Endodermal cell (in vitro differentiated cells): ENCODE measurements at regions not wholly inside any gene's neighbourhood (a gene's known extent, or its start where the extent isn't known, plus 50 kb on each side); places are given as distances from the start of the nearest gene placed in this dataset.

ENCODE experiments used
- DNase-seq: peaks from one replicate; pipeline ENCODE4 v3.0.0-alpha.2; 2017
- H3K27ac ChIP-seq: 2 replicates; pipeline ENCODE4 v1.5.1; 2013; ENCODE audit warnings: mild to moderate bottlenecking, low read depth, low read length, moderate library complexity
- H3K27me3 ChIP-seq: 2 replicates; pipeline ENCODE4 v1.6.1; 2013; ENCODE audit warnings: mild to moderate bottlenecking, low read length, moderate library complexity; ENCODE audit not compliant: insufficient read depth, control insufficient read depth, poor library complexity, severe bottlenecking
- H3K36me3 ChIP-seq: 2 replicates; pipeline ENCODE4 v1.7.0; 2013; ENCODE audit warnings: mild to moderate bottlenecking, low read length, moderate library complexity; ENCODE audit not compliant: control insufficient read depth, insufficient read depth
- H3K4me1 ChIP-seq: one replicate; pipeline ENCODE4 v1.7.0; 2013; ENCODE audit warnings: low read length; ENCODE audit not compliant: control insufficient read depth, insufficient read depth
- H3K4me3 ChIP-seq: 2 replicates; pipeline ENCODE4 v1.5.1; 2013; ENCODE audit warnings: mild to moderate bottlenecking, low read length, moderate library complexity
- H3K9ac ChIP-seq: 2 replicates; pipeline ENCODE4 v1.6.1; 2013; ENCODE audit warnings: mild to moderate bottlenecking, low read length, moderate library complexity; ENCODE audit not compliant: poor library complexity, severe bottlenecking; ENCODE audit errors: extremely low read depth
- H3K9me3 ChIP-seq: 2 replicates; pipeline ENCODE4 v1.6.1; 2013; ENCODE audit warnings: mild to moderate bottlenecking, low read length, moderate library complexity; ENCODE audit not compliant: control insufficient read depth
- H3K27ac Mint-ChIP-seq: 2 replicates; pipeline ENCODE4 v1.8.0; 2020; ENCODE audit warnings: mixed read lengths
- H3K27me3 Mint-ChIP-seq: 2 replicates; pipeline ENCODE4 v1.8.0; 2021; ENCODE audit warnings: mild to moderate bottlenecking, mixed read lengths; ENCODE audit not compliant: insufficient read depth
- H3K36me3 Mint-ChIP-seq: 2 replicates; pipeline ENCODE4 v1.8.0; 2020; ENCODE audit warnings: low read depth, mixed read lengths
- H3K4me1 Mint-ChIP-seq: 2 replicates; pipeline ENCODE4 v1.8.0; 2020; ENCODE audit warnings: mixed read lengths
- H3K4me3 Mint-ChIP-seq: 2 replicates; pipeline ENCODE4 v1.8.0; 2020; ENCODE audit warnings: mild to moderate bottlenecking, moderate library complexity, mixed read lengths
- H3K9me3 Mint-ChIP-seq: 2 replicates; pipeline ENCODE4 v1.8.0; 2020; ENCODE audit warnings: mild to moderate bottlenecking, mixed read lengths
- WGBS, 2 experiments: methylation state at CpG; one replicate each; pipeline versions ENCODE4 v1.1.5 to v1.1.7; 2013; ENCODE audit warnings: missing lambda C conversion rate in 2 of 2, mixed read lengths in 1 of 2; ENCODE audit not compliant: insufficient coverage in 1 of 2, insufficient read length in 1 of 2; 5-methylcytosine and 5-hydroxymethylcytosine counted together
- TF ChIP-seq, protein P1 (sequence below): fragments of 200-600 bp; sonication (generic); conservative IDR thresholded peaks from 2 replicates; pipeline ENCODE4 v1.5.0; 2021; ENCODE audit warnings: antibody characterized with exemption, mild to moderate bottlenecking

DNA sequence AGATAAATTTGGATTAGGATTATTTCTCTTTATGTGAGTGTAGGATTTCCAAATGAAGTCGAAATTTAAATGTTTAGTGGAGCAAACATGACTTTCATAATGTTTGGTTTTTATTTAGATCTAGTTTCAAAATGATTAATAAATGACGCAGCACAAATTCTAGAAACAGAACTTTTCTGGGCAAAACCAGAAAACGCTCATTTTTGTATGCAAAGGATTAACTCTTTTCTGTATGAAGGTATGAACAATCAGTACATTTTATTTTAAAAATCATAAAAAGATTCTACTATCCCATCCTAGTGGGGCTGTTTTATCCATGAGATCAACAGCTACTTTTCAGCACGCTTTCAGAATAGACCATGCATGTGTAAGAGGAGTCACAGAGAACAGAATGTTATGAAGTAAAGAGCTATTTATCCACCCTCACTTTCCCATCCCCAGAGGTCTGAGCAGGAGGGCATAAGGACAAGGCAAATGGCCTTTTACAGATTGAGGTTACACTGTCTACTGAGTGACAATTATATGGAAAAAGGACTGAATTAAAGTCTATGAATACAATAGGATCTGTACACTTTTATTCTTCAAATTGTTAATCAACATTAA, 270.8 kb downstream of the ZEB2 start:
- TF ChIP-seq, protein P1, sequence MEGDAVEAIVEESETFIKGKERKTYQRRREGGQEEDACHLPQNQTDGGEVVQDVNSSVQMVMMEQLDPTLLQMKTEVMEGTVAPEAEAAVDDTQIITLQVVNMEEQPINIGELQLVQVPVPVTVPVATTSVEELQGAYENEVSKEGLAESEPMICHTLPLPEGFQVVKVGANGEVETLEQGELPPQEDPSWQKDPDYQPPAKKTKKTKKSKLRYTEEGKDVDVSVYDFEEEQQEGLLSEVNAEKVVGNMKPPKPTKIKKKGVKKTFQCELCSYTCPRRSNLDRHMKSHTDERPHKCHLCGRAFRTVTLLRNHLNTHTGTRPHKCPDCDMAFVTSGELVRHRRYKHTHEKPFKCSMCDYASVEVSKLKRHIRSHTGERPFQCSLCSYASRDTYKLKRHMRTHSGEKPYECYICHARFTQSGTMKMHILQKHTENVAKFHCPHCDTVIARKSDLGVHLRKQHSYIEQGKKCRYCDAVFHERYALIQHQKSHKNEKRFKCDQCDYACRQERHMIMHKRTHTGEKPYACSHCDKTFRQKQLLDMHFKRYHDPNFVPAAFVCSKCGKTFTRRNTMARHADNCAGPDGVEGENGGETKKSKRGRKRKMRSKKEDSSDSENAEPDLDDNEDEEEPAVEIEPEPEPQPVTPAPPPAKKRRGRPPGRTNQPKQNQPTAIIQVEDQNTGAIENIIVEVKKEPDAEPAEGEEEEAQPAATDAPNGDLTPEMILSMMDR = no peak

DNA sequence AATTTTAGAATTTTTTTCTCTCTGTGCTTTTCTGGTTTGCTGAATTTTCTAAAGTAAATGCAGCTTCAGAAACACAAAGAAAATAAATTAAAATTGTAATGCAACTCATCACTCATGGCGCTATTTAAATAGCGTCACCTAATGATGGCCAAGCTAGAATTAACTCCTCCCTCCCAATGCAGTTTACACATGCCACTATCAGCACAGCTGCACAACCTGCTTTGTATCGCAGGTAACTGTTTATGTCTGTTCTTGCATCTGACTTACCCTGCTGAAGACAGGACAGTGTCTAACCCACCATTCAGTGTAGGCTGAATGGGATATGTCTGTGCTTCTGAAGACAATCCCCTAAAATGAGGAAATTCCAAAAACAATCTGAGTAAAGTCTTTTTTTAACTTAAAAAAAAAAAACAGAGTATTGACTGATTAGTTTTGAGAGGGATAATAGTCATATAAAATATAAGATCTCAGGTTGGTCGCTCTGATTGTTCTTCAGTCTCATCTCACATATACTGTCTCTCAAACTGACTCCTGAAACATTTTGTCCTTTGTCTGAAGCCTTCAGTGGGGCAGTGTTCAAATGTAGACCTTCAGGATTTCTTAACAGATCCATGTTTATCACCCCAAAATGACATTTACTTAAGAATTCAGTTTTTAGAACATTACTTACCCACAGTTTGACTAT, 271.4 kb downstream of the ZEB2 start:
- Histone ChIP-seq H3K4me3 (no peak overlapping the region), H3K4me1 (no peaks in the 10 kb centered on the region), H3K27me3 (no peaks in the 10 kb centered on the region), H3K27ac (no peak overlapping the region), H3K36me3 (no peaks in the 10 kb centered on the region), H3K9me3 (peaks cover 13% of the 10 kb centered on the region), H3K9ac (no peak overlapping the region)
- H3K4me1 Mint-ChIP-seq = no peaks in the 10 kb centered on the region
- 91 to 100% methylated on average over 3 to 4 of the region's 4 CpGs for WGBS, 2 experiments
- H3K36me3 Mint-ChIP-seq = peaks cover 13% of the 10 kb centered on the region
- no peak overlapping the region for H3K27ac Mint-ChIP-seq
- TF ChIP-seq, protein P1 = no peak
- no peak for DNase-seq
- H3K9me3 Mint-ChIP-seq = peaks cover 18% of the 10 kb centered on the region
- H3K27me3 Mint-ChIP-seq = no peaks in the 10 kb centered on the region
- H3K4me3 Mint-ChIP-seq = no peak overlapping the region

More for the DNA sequence above, 270.8 kb downstream of the ZEB2 start:
- no peaks in the 10 kb centered on the region for H3K4me1 Mint-ChIP-seq
- no peak overlapping the region for H3K4me3 Mint-ChIP-seq
- Histone ChIP-seq H3K36me3 (no peaks in the 10 kb centered on the region), H3K27ac (no peak overlapping the region), H3K9me3 (peaks cover 19% of the 10 kb centered on the region), H3K4me1 (no peaks in the 10 kb centered on the region), H3K9ac (no peak overlapping the region), H3K27me3 (no peaks in the 10 kb centered on the region), H3K4me3 (no peak overlapping the region)
- H3K9me3 Mint-ChIP-seq = peaks cover 24% of the 10 kb centered on the region
- WGBS, 2 experiments = 96 to 100% methylated on average over 2 to 4 of the region's 4 CpGs
- no peak for DNase-seq
- H3K27ac Mint-ChIP-seq = no peak overlapping the region
- H3K27me3 Mint-ChIP-seq = no peaks in the 10 kb centered on the region
- H3K36me3 Mint-ChIP-seq = peaks cover 15% of the 10 kb centered on the region

DNA sequence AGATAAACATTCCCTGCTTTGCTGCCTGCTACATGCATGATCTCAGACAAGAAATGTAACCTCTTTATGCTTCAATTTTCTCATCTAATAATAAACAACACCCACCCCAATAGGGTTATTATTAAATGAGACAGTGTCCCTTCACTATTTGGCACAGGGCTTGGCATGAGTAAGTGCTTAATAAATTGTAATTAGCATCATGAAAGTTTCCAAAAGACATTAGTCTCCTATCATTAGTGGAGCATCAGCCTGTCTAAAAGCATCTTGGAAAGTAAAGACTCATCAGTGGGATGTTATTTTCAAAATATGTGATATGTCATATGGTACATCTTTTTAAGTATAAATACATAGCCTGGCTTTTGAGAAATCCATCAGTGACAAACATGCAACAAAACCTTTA, 275.0 kb downstream of the ZEB2 start:
- Histone ChIP-seq H3K27me3 (no peaks in the 10 kb centered on the region), H3K4me3 (no peak overlapping the region), H3K4me1 (no peaks in the 10 kb centered on the region), H3K9ac (no peak overlapping the region), H3K36me3 (no peaks in the 10 kb centered on the region), H3K9me3 (no peaks in the 10 kb centered on the region), H3K27ac (no peak overlapping the region)
- H3K4me1 Mint-ChIP-seq = peaks cover 9% of the 10 kb centered on the region
- H3K27me3 Mint-ChIP-seq = no peaks in the 10 kb centered on the region
- TF ChIP-seq, protein P1 = no peak
- H3K4me3 Mint-ChIP-seq = no peak overlapping the region
- H3K9me3 Mint-ChIP-seq = no peaks in the 10 kb centered on the region
- no peak overlapping the region for H3K27ac Mint-ChIP-seq
- H3K36me3 Mint-ChIP-seq = peaks cover 2% of the 10 kb centered on the region
- DNase-seq = no peak
